ENCODE measurements at regions not wholly inside any gene's neighbourhood (a gene's known extent, or its start where the extent isn't known, plus 50 kb on each side); places are given as distances from the start of the nearest gene placed in this dataset.

GRCh38 chr2:204205082-204205481 is 268.5 kb downstream of the ICOS start:
- intact Hi-C loops (cut with DNase I) = no loop called here
- Histone ChIP-seq H3K4me1 (no peaks in the 10 kb centered on the region), H3K4me3 (no peak overlapping the region), H3K27ac (no peak overlapping the region), H3K27me3 (no peaks in the 10 kb centered on the region), H3K36me3 (no peaks in the 10 kb centered on the region), H3K9me3 (no peaks in the 10 kb centered on the region)
- TF ChIP-seq EP300 (IDR thresholded peaks at IDR 0.05) = no peak
- TF ChIP-seq CTCF (IDR thresholded peaks at IDR 0.05) = no peak
- TF ChIP-seq POLR2AphosphoS5 (IDR thresholded peaks at IDR 0.05) = no peak
- no peak for TF ChIP-seq POLR2A (IDR thresholded peaks at IDR 0.05)
- 85 to 86% methylated on average over 6 of the region's 6 CpGs for WGBS, 2 donors
- no peak for DNase-seq

GRCh38 chr2:204205538-204205937 is 269.0 kb downstream of the ICOS start:
- Histone ChIP-seq H3K4me3 (no peak overlapping the region), H3K27ac (no peak overlapping the region), H3K9me3 (no peaks in the 10 kb centered on the region), H3K36me3 (no peaks in the 10 kb centered on the region), H3K27me3 (no peaks in the 10 kb centered on the region), H3K4me1 (no peaks in the 10 kb centered on the region)
- intact Hi-C loops (cut with DNase I) = no loop called here
- no peak for TF ChIP-seq POLR2A (IDR thresholded peaks at IDR 0.05)
- TF ChIP-seq POLR2AphosphoS5 (IDR thresholded peaks at IDR 0.05) = no peak
- no peak for TF ChIP-seq CTCF (IDR thresholded peaks at IDR 0.05)
- 35 to 65% methylated on average over 7 of the region's 7 CpGs for whole genome bisulfite sequencing, 2 donors
- no peak for DNase-seq

- intact Hi-C loops (cut with DNase I) = no loop called here
- Histone ChIP-seq H3K36me3 (no peaks in the 10 kb centered on the region), H3K27me3 (no peaks in the 10 kb centered on the region), H3K9me3 (no peaks in the 10 kb centered on the region), H3K4me1 (no peaks in the 10 kb centered on the region), H3K4me3 (no peak overlapping the region), H3K27ac (no peak overlapping the region)
- no peak for TF ChIP-seq POLR2AphosphoS5 (IDR thresholded peaks at IDR 0.05)
- TF ChIP-seq EP300 (IDR thresholded peaks at IDR 0.05) = no peak
- no peak for TF ChIP-seq CTCF (IDR thresholded peaks at IDR 0.05)
- no peak for TF ChIP-seq POLR2A (IDR thresholded peaks at IDR 0.05)
- no peak for DNase-seq
- 84 to 93% methylated on average over 1 of the region's 1 CpG for WGBS, 2 donors
Measured at GRCh38 chr2:204207866-204208265, 271.3 kb downstream of the ICOS start.

- H3K4me1 ChIP-seq = no peaks in the 10 kb centered on the region
- peaks cover 0 to 2% (median 0%) of the 10 kb centered on the region in 4 donors for H3K9me3 ChIP-seq
- no peak overlapping the region for H3K4me3 ChIP-seq
- intact Hi-C loops (cut with DNase I) = no loop called here
- TF ChIP-seq POLR2A (IDR thresholded peaks at IDR 0.05) (no peak), EP300 (IDR thresholded peaks at IDR 0.05) (no peak), POLR2AphosphoS5 (IDR thresholded peaks at IDR 0.05) (no peak), CTCF (IDR thresholded peaks at IDR 0.05) (no peak)
- no peak overlapping the region for H3K27ac ChIP-seq
- H3K27me3 ChIP-seq = no peaks in the 10 kb centered on the region
- no peak for DNase-seq
- no peaks in the 10 kb centered on the region for H3K36me3 ChIP-seq
Measured at GRCh38 chr2:204213588-204213987, 277.0 kb downstream of the ICOS start.

- no peaks in the 10 kb centered on the region for H3K4me1 ChIP-seq
- no peak overlapping the region for H3K4me3 ChIP-seq
- H3K27me3 ChIP-seq = no peaks in the 10 kb centered on the region
- peaks cover 0 to 2% (median 0%) of the 10 kb centered on the region in 4 donors for H3K9me3 ChIP-seq
- H3K36me3 ChIP-seq = no peaks in the 10 kb centered on the region
- TF ChIP-seq POLR2A (IDR thresholded peaks at IDR 0.05) = no peak
- no peak for TF ChIP-seq EP300 (IDR thresholded peaks at IDR 0.05)
- no peak for TF ChIP-seq POLR2AphosphoS5 (IDR thresholded peaks at IDR 0.05)
- no peak for TF ChIP-seq CTCF (IDR thresholded peaks at IDR 0.05)
- 84 to 90% methylated on average over 2 of the region's 2 CpGs for WGBS, 2 donors
- intact Hi-C loops (cut with DNase I) = no loop called here
- H3K27ac ChIP-seq = no peak overlapping the region
- no peak for DNase-seq
Measured at GRCh38 chr2:204218040-204218439, 281.5 kb downstream of the ICOS start.
